ENCODE measurements at regions not wholly inside any gene's neighbourhood (a gene's known extent, or its start where the extent isn't known, plus 50 kb on each side); places are given as distances from the start of the nearest gene placed in this dataset.

- TF ChIP-seq, protein P1, sequence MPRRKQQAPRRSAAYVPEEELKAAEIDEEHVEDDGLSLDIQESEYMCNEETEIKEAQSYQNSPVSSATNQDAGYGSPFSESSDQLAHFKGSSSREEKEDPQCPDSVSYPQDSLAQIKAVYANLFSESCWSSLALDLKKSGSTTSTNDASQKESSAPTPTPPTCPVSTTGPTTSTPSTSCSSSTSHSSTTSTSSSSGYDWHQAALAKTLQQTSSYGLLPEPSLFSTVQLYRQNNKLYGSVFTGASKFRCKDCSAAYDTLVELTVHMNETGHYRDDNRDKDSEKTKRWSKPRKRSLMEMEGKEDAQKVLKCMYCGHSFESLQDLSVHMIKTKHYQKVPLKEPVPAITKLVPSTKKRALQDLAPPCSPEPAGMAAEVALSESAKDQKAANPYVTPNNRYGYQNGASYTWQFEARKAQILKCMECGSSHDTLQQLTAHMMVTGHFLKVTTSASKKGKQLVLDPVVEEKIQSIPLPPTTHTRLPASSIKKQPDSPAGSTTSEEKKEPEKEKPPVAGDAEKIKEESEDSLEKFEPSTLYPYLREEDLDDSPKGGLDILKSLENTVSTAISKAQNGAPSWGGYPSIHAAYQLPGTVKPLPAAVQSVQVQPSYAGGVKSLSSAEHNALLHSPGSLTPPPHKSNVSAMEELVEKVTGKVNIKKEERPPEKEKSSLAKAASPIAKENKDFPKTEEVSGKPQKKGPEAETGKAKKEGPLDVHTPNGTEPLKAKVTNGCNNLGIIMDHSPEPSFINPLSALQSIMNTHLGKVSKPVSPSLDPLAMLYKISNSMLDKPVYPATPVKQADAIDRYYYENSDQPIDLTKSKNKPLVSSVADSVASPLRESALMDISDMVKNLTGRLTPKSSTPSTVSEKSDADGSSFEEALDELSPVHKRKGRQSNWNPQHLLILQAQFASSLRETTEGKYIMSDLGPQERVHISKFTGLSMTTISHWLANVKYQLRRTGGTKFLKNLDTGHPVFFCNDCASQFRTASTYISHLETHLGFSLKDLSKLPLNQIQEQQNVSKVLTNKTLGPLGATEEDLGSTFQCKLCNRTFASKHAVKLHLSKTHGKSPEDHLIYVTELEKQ (tag by site-specific recombination; IDR thresholded peaks at IDR 0.05; ENCODE audit: borderline replicate concordance) = no peak
- TF ChIP-seq ZNF274 (IDR thresholded peaks at IDR 0.05; ENCODE audit: low read length) (no peak), ZNF274 (tag by site-specific recombination; IDR thresholded peaks at IDR 0.05; ENCODE audit: borderline replicate concordance) (no peak), SP3 (tag by site-specific recombination; IDR thresholded peaks at IDR 0.05) (no peak), MYNN (tag by site-specific recombination; IDR thresholded peaks at IDR 0.05; ENCODE audit: borderline replicate concordance) (no peak), ZNF76 (tag by site-specific recombination; IDR thresholded peaks at IDR 0.05; ENCODE audit: borderline replicate concordance, low read depth) (no peak)
- TF ChIP-seq, protein P2, sequence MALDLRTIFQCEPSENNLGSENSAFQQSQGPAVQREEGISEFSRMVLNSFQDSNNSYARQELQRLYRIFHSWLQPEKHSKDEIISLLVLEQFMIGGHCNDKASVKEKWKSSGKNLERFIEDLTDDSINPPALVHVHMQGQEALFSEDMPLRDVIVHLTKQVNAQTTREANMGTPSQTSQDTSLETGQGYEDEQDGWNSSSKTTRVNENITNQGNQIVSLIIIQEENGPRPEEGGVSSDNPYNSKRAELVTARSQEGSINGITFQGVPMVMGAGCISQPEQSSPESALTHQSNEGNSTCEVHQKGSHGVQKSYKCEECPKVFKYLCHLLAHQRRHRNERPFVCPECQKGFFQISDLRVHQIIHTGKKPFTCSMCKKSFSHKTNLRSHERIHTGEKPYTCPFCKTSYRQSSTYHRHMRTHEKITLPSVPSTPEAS (tag by site-specific recombination; IDR thresholded peaks at IDR 0.05) = no peak
Measured at GRCh38 chr14:51394384-51394783, 154.3 kb downstream of the TMX1 start (continued).

GRCh38 chr14:51394804-51395203, 154.8 kb downstream of the TMX1 start:
- TF ChIP-seq ZNF544 (tag by site-specific recombination; IDR thresholded peaks at IDR 0.05) (no peak), ZBTB17 (tag by site-specific recombination; IDR thresholded peaks at IDR 0.05) (no peak), ZNF394 (tag by site-specific recombination; IDR thresholded peaks at IDR 0.05; ENCODE audit: borderline replicate concordance) (no peak), ZNF555 (tag by site-specific recombination; conservative IDR thresholded peaks at IDR 0.05) (no peak), ZNF133 (tag by site-specific recombination; IDR thresholded peaks at IDR 0.05) (no peak), ZBTB48 (tag by site-specific recombination; IDR thresholded peaks at IDR 0.05) (no peak), SALL2 (tag by site-specific recombination; IDR thresholded peaks at IDR 0.05; ENCODE audit: borderline replicate concordance) (no peak), ZNF202 (tag by site-specific recombination; IDR thresholded peaks at IDR 0.05; ENCODE audit: borderline replicate concordance) (no peak), GLI2 (tag by site-specific recombination; IDR thresholded peaks at IDR 0.05; ENCODE audit: borderline replicate concordance, low read depth) (no peak), ZNF248 (tag by site-specific recombination; IDR thresholded peaks at IDR 0.05) (no peak), ZNF24 (tag by site-specific recombination; IDR thresholded peaks at IDR 0.05) (no peak)
- TF ChIP-seq, protein P3, sequence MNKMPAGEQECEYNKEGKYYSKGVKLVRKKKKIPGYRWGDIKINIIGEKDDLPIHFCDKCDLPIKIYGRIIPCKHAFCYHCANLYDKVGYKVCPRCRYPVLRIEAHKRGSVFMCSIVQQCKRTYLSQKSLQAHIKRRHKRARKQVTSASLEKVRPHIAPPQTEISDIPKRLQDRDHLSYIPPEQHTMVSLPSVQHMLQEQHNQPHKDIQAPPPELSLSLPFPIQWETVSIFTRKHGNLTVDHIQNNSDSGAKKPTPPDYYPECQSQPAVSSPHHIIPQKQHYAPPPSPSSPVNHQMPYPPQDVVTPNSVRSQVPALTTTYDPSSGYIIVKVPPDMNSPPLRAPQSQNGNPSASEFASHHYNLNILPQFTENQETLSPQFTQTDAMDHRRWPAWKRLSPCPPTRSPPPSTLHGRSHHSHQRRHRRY (tag by site-specific recombination; IDR thresholded peaks at IDR 0.05) = no peak
- TF ChIP-seq, protein P4, sequence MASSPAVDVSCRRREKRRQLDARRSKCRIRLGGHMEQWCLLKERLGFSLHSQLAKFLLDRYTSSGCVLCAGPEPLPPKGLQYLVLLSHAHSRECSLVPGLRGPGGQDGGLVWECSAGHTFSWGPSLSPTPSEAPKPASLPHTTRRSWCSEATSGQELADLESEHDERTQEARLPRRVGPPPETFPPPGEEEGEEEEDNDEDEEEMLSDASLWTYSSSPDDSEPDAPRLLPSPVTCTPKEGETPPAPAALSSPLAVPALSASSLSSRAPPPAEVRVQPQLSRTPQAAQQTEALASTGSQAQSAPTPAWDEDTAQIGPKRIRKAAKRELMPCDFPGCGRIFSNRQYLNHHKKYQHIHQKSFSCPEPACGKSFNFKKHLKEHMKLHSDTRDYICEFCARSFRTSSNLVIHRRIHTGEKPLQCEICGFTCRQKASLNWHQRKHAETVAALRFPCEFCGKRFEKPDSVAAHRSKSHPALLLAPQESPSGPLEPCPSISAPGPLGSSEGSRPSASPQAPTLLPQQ (tag by site-specific recombination; IDR thresholded peaks at IDR 0.05) = no peak
- Histone ChIP-seq H3K4me1 (ENCODE audit: control insufficient read depth, insufficient read depth, low read length) (no peaks in the 10 kb centered on the region), H3K9me3 (ENCODE audit: control insufficient read depth, insufficient read depth, low read depth, low read length) (no peaks in the 10 kb centered on the region), H3K36me3 (ENCODE audit: control insufficient read depth in 2 of 2, insufficient read depth in 1 of 2, low read length in 2 of 2) (no peaks in the 10 kb centered on the region), H3K27ac (ENCODE audit: extremely low read depth, low read depth, low read length) (no peak overlapping the region), H3K4me3 (ENCODE audit: low read depth, low read length) (no peak overlapping the region)
- CTCF ChIA-PET = no interaction called here
- POLR2A ChIA-PET = no interaction called here
